GM18517 (cell line): ENCODE measurements at regions not wholly inside any gene's neighbourhood (a gene's known extent, or its start where the extent isn't known, plus 50 kb on each side); places are given as distances from the start of the nearest gene placed in this dataset.
"Not testable (repeated sequence)": the region's sequence is repeated elsewhere in the genome, so short reads cannot be mapped to it uniquely, and the experiment has no call there.

Experiments used
- ATAC-seq: cut with Tn5 transposase; IDR thresholded peaks from one replicate; pipeline ENCODE4 v1.9.1; 2021; ENCODE audit warnings: mild to moderate bottlenecking, moderate library complexity; ENCODE audit not compliant: unreplicated experiment

DNA sequence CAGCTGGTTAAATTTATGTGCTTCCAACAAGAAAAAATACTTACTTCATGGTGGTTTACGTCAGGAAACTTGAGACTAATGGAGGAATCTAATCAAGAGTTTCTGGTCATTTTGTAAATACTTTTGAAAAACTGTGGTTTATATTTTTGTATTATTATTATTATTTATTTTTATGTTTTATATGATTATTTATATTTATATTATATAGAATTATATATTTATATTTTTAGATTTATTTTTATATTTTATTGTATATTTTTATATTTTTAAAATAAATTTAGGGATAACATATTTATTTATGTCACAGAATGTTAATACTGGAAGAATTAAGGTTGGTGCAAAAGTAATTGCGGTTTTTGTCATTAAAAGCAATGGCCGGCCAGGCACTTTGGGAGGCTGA is 474.5 kb upstream of the DDX18 start:
- no peak for ATAC-seq

- no peak for ATAC-seq
These were observed 472.8 kb upstream of the DDX18 start for GRCh38 chr2:117341690-117342089.

DNA sequence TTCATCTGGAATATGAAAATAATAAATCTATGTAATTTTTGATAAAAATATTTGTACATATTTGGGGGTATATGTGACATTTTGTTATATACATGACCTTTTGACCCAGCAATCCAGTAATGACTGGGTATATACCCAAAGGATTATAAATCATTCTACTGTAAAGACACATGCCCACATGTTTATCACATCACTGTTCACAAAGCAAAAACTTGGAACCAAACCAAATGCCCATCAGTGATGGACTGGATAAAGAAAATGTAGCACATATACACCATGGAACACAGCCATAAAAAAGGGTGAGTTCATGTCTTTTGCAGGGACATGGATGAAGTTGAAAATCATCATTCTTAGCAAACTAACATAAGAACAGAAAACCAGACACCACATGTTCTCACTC is 472.1 kb upstream of the DDX18 start:
- no peak for ATAC-seq

DNA sequence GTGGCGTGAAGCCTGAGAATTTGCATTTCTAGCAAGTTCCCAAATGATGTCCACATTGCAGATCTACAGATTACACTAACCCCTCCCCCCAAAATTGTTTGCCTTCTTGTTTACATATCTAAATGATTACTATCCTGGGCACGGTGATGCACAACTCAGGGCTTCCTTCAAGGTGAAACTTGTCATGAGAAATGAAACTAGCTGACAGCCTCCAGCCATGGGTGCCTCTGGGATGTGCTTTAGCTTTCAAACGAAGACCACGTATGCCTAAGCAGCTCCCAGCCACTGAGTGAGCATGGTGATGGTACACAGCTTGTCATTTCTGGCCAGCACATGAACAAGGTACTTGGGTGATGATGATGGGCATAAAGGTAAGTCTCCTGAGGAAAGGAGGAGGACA is 464.8 kb upstream of the DDX18 start:
- no peak for ATAC-seq

DNA sequence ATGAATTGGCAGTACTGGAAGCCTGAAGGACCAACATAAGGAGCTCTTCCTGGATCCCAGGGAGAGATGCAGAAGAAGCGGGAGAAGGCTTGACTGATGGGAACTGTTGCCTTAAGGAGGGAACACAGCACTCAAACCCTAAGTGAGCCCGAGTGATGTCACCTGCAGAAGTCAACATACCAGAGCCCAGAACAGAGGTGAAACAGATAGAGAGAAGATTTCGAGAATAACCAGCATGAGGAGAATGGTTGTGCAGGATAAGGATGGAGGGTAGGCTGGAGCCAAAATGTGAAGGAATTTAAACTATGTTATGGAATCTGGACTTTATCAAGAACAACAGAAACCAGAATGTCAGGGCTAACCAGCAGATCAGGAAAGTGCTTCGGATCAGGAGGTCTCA is 463.1 kb upstream of the DDX18 start:
- no peak for ATAC-seq

DNA sequence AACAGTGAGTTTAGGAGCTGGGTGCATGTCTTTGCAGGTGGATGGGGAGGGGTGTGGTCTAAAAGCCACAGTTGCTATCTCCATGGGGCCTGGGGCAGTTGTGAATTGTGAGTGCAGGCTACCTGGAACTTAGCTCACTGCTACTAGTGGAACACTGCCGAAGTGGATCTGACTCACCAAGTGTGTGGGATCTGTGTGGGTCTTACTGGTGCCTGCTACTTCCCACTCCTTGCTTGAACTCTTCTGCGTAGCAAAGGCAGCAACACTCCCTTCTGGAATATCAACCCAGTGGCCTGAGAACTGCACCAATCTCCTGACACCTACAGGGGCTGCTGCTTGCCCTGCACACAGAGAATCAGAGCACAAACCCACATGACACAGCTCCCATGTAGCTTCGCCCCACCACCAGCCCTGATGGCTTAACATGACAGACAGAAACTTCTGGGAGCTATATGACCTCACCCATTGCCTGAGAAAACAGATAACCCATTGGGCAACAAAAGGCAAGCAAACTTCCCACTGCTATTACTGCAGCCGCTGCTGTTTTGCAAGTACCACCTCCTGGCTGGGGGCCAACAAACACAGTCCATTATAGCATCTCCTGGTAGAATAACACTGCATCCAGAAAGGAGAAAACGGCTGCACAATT is 455.1 kb upstream of the DDX18 start:
- ATAC-seq: no peak

DNA sequence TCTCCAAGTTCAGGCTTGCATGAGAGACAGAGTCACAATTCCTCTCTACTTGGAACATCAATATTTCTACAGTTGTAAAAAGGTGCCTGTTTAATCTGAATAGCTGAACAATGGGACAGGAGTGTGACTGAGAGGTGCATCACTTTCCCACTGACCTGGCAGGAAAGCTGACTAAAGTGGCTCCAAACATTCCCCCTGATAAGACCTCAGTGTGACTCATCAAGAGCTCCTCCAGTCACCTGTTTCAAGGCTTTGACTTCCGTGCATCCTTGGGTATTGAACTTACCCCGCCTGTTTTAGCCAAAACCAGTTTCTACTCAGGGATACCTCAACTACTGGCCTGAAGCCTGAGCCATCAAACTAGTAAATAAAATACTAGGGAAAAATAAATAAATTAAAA is 453.9 kb upstream of the DDX18 start:
- ATAC-seq: no peak

GRCh38 chr2:117378653-117379052 is 435.8 kb upstream of the DDX18 start:
- ATAC-seq: peak; percentile 99

- no peak for ATAC-seq
These were observed 434.6 kb upstream of the DDX18 start for GRCh38 chr2:117379928-117380327.

- not testable (repeated sequence) for ATAC-seq
These were observed 430.5 kb upstream of the DDX18 start for GRCh38 chr2:117383997-117384396.

GRCh38 chr2:117396161-117396560 is 418.3 kb upstream of the DDX18 start:
- no peak for ATAC-seq

DNA sequence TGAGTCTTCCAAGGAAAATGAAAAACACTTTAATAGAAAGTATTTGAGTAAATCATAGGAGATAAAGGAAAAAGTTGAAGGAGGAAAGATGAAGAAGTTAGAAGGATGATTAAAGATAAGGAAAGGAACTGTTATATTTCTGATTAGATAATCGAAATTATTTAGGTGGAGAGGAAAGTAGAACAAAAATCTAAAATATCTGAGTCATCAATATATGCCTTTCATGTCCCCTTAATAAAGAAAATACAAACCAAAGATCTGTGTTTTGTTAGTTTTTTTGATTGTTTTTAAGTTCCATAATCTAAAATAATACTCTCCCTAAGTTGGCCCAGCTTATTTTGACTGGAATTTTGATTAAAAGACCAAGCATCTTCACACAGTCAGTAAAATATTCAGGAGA is 412.9 kb upstream of the DDX18 start:
- ATAC-seq: no peak

- no peak for ATAC-seq
These were observed 408.0 kb upstream of the DDX18 start for GRCh38 chr2:117406443-117406842.

DNA sequence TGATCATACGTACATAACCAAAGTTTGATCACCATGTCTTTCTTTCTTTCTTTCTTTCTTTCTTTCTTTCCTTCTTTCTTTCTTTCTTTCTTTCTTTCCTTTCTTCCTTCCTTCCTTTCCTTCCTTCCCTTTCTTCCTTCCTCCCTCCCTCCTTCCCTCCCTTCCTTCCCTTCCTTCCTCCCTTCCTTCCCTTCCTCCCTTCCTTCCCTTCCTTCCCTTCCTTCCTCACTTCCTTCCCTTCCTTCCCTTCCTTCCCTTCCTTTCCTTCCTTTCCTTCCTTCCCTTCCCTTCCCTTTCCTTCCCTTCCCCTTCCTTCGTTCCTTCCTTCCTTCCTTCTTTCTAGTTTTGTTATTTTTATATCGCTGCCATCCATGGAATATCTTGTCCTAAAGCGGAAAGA is 406.7 kb upstream of the DDX18 start:
- ATAC-seq: no peak

GRCh38 chr2:117409443-117409842 is 405.0 kb upstream of the DDX18 start:
- no peak for ATAC-seq

GRCh38 chr2:117411983-117412382 is 402.5 kb upstream of the DDX18 start:
- ATAC-seq: no peak

DNA sequence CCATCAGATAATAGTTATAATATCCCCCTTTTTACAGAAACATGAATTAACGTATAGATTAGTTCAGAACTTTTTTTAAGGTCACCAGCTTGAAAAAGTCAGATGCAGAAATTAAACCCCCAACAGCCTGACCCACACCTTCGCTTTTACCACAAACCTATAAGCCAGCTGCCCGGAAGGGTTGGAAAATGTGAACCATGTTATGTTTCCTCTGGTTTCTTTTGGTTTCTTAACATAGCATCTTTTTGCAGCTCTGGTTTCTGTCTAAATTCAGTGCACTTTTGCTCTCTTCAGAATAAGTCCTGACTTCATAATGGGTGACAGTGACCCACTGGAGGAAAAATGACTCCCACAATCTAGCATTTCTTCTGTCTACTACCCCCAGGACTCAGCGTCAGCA is 381.7 kb upstream of the DDX18 start:
- ATAC-seq: no peak

- ATAC-seq: no peak
These were observed 377.8 kb upstream of the DDX18 start for GRCh38 chr2:117436697-117437096.

DNA sequence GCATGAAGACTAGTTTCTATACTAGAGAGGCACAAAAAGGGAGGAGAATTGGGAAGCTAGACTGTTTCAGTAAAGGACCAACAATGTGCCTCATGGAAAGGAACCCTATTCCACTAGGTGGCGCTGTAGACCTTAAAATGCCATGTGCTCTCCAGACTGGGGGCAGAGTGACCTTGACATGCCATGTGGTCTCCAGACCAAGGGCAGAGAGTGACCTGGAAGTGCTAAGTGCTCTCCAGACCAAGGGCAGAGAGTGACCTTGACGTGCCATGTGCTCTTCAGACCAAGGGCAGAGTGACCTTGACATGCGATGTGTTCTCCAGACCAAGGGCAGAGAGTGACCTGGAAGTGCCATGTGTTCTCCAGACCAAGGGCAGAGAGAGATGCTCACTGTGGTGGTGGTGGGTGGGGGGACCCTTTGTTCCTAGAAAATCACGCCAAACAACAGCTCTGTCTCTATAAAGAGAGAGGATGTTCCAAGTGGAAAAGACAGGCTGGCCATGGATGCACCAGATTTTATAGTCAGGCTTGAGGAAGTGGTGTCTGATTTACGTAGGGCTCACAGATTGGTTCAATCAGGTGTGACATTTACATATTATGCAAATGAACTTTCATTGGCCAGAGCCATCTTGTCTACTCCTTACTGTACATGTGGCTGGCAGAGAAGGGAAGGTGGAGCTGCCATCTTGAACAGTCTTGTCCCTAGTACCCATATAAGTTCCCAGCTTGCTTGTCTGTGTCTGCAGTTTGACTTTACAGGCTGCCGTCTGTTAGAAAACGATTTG is 344.0 kb upstream of the DDX18 start:
- ATAC-seq: peak; percentile 65

GRCh38 chr2:117481608-117482007 is 332.9 kb upstream of the DDX18 start:
- ATAC-seq: no peak

- ATAC-seq: no peak
These were observed 328.9 kb upstream of the DDX18 start for GRCh38 chr2:117485588-117485987.

GRCh38 chr2:117486081-117486480 is 328.4 kb upstream of the DDX18 start:
- no peak for ATAC-seq
